Endodermal cell (in vitro differentiated cells): ENCODE measurements at regions not wholly inside any gene's neighbourhood (a gene's known extent, or its start where the extent isn't known, plus 50 kb on each side); places are given as distances from the start of the nearest gene placed in this dataset.

Source experiments
- DNase-seq: peaks from one replicate; pipeline ENCODE4 v3.0.0-alpha.2; 2017
- H3K27ac ChIP-seq: 2 replicates; pipeline ENCODE4 v1.5.1; 2013; ENCODE audit warnings: mild to moderate bottlenecking, low read depth, low read length, moderate library complexity
- H3K27me3 ChIP-seq: 2 replicates; pipeline ENCODE4 v1.6.1; 2013; ENCODE audit warnings: mild to moderate bottlenecking, low read length, moderate library complexity; ENCODE audit not compliant: insufficient read depth, control insufficient read depth, poor library complexity, severe bottlenecking
- H3K36me3 ChIP-seq: 2 replicates; pipeline ENCODE4 v1.7.0; 2013; ENCODE audit warnings: mild to moderate bottlenecking, low read length, moderate library complexity; ENCODE audit not compliant: control insufficient read depth, insufficient read depth
- H3K4me1 ChIP-seq: one replicate; pipeline ENCODE4 v1.7.0; 2013; ENCODE audit warnings: low read length; ENCODE audit not compliant: control insufficient read depth, insufficient read depth
- H3K4me3 ChIP-seq: 2 replicates; pipeline ENCODE4 v1.5.1; 2013; ENCODE audit warnings: mild to moderate bottlenecking, low read length, moderate library complexity
- H3K9ac ChIP-seq: 2 replicates; pipeline ENCODE4 v1.6.1; 2013; ENCODE audit warnings: mild to moderate bottlenecking, low read length, moderate library complexity; ENCODE audit not compliant: poor library complexity, severe bottlenecking; ENCODE audit errors: extremely low read depth
- H3K9me3 ChIP-seq: 2 replicates; pipeline ENCODE4 v1.6.1; 2013; ENCODE audit warnings: mild to moderate bottlenecking, low read length, moderate library complexity; ENCODE audit not compliant: control insufficient read depth
- H3K27ac Mint-ChIP-seq: 2 replicates; pipeline ENCODE4 v1.8.0; 2020; ENCODE audit warnings: mixed read lengths
- H3K27me3 Mint-ChIP-seq: 2 replicates; pipeline ENCODE4 v1.8.0; 2021; ENCODE audit warnings: mild to moderate bottlenecking, mixed read lengths; ENCODE audit not compliant: insufficient read depth
- H3K36me3 Mint-ChIP-seq: 2 replicates; pipeline ENCODE4 v1.8.0; 2020; ENCODE audit warnings: low read depth, mixed read lengths
- H3K4me1 Mint-ChIP-seq: 2 replicates; pipeline ENCODE4 v1.8.0; 2020; ENCODE audit warnings: mixed read lengths
- H3K4me3 Mint-ChIP-seq: 2 replicates; pipeline ENCODE4 v1.8.0; 2020; ENCODE audit warnings: mild to moderate bottlenecking, moderate library complexity, mixed read lengths
- H3K9me3 Mint-ChIP-seq: 2 replicates; pipeline ENCODE4 v1.8.0; 2020; ENCODE audit warnings: mild to moderate bottlenecking, mixed read lengths
- CTCF ChIP-seq: fragments of 200-600 bp; sonication (generic); conservative IDR thresholded peaks from 2 replicates; pipeline ENCODE4 v1.5.0; 2021; ENCODE audit warnings: antibody characterized with exemption, mild to moderate bottlenecking
- WGBS, 2 experiments: methylation state at CpG; one replicate each; pipeline versions ENCODE4 v1.1.5 to v1.1.7; 2013; ENCODE audit warnings: missing lambda C conversion rate in 2 of 2, mixed read lengths in 1 of 2; ENCODE audit not compliant: insufficient coverage in 1 of 2, insufficient read length in 1 of 2; 5-methylcytosine and 5-hydroxymethylcytosine counted together

GRCh38 chr4:95728145-95728544, 111.7 kb upstream of the PDHA2 start:
- Histone ChIP-seq H3K27ac (no peak overlapping the region), H3K4me1 (no peaks in the 10 kb centered on the region), H3K9ac (no peak overlapping the region), H3K36me3 (no peaks in the 10 kb centered on the region), H3K4me3 (no peak overlapping the region), H3K27me3 (no peaks in the 10 kb centered on the region), H3K9me3 (no peaks in the 10 kb centered on the region)
- TF ChIP-seq CTCF, result no peak
- Mint-ChIP-seq H3K4me1 (peaks cover 18% of the 10 kb centered on the region), H3K4me3 (no peak overlapping the region), H3K27me3 (no peaks in the 10 kb centered on the region), H3K27ac (no peak overlapping the region), H3K36me3 (no peaks in the 10 kb centered on the region), H3K9me3 (no peaks in the 10 kb centered on the region)
- DNase-seq, result no peak
- WGBS, 2 experiments, result 96 to 100% methylated on average over 1 to 3 of the region's 3 CpGs

- Mint-ChIP-seq H3K27ac (no peak overlapping the region), H3K27me3 (no peaks in the 10 kb centered on the region), H3K4me1 (no peaks in the 10 kb centered on the region), H3K36me3 (no peaks in the 10 kb centered on the region), H3K9me3 (peaks cover 7% of the 10 kb centered on the region), H3K4me3 (no peak overlapping the region)
- no peak overlapping the region for H3K27ac ChIP-seq
- no peak overlapping the region for H3K9ac ChIP-seq
- H3K9me3 ChIP-seq, result no peaks in the 10 kb centered on the region
- no peak for DNase-seq
- 76 to 92% methylated on average over 2 of the region's 2 CpGs for WGBS, 2 experiments
- H3K4me1 ChIP-seq, result no peaks in the 10 kb centered on the region
- H3K36me3 ChIP-seq, result no peaks in the 10 kb centered on the region
- no peaks in the 10 kb centered on the region for H3K27me3 ChIP-seq
- no peak overlapping the region for H3K4me3 ChIP-seq
- no peak for TF ChIP-seq CTCF
Observed at GRCh38 chr4:95715830-95716229, 124.1 kb upstream of the PDHA2 start.

- no peak for TF ChIP-seq CTCF
- no peak overlapping the region for H3K9ac ChIP-seq
- H3K9me3 Mint-ChIP-seq, result peaks cover 7% of the 10 kb centered on the region
- H3K4me3 ChIP-seq, result no peak overlapping the region
- H3K36me3 Mint-ChIP-seq, result no peaks in the 10 kb centered on the region
- H3K4me1 Mint-ChIP-seq, result no peaks in the 10 kb centered on the region
- H3K27ac Mint-ChIP-seq, result no peak overlapping the region
- H3K27me3 ChIP-seq, result no peaks in the 10 kb centered on the region
- H3K27me3 Mint-ChIP-seq, result no peaks in the 10 kb centered on the region
- no peaks in the 10 kb centered on the region for H3K9me3 ChIP-seq
- no peak overlapping the region for H3K27ac ChIP-seq
- no peak overlapping the region for H3K4me3 Mint-ChIP-seq
- no peak for DNase-seq
- no peaks in the 10 kb centered on the region for H3K4me1 ChIP-seq
- 100% methylated on average over 1 of the region's 1 CpG for WGBS, 2 experiments
- no peaks in the 10 kb centered on the region for H3K36me3 ChIP-seq
Observed at GRCh38 chr4:95714571-95714970, 125.3 kb upstream of the PDHA2 start.
